PC-3 (cell line): ENCODE measurements at regions not wholly inside any gene's neighbourhood (a gene's known extent, or its start where the extent isn't known, plus 50 kb on each side); places are given as distances from the start of the nearest gene placed in this dataset.

Source experiments
- EZH2 ChIP-seq: fragments of 300-600 bp; sonication (generic); IDR thresholded peaks from one replicate; pipeline ENCODE4 v1.6.1; 2017; ENCODE audit warnings: antibody characterized with exemption, mild to moderate bottlenecking, low read length; ENCODE audit not compliant: unreplicated experiment
- TF ChIP-seq, protein P1 (sequence below): fragments of 300-600 bp; sonication (generic); conservative IDR thresholded peaks from 2 replicates; pipeline ENCODE4 v1.5.1; 2017; ENCODE audit warnings: antibody characterized with exemption, low read depth, mild to moderate bottlenecking, low read length

DNA sequence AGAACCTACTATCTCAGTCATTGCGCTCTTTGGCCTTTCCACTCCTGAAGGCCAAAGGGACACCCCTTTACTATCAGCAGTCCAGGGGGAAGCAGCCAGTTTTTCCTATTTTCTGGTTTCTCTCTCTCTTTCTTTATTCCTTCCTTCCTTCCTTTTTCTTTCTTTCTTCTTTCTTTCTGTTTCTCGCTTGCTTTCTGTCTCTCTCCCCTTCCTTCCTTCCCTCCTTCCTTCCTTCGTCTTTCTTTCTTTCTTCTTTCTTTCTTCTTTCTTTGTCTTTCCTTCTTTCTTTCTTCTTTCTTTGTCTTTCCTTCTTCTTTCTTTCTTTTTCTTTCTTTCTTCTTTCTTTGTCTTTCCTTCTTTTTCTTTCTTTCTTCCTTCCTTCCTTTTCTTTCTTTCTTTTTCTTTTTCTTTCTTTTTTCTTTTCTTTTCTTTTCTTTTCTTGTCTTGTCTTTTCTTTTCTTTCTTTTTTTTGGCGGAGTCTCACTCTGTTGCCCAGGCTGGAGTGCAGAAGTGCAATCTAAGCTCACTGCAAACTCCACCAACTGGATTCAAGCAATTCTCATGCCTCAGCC is 64.9 kb upstream of the OTX2 start:
- TF ChIP-seq, protein P1, sequence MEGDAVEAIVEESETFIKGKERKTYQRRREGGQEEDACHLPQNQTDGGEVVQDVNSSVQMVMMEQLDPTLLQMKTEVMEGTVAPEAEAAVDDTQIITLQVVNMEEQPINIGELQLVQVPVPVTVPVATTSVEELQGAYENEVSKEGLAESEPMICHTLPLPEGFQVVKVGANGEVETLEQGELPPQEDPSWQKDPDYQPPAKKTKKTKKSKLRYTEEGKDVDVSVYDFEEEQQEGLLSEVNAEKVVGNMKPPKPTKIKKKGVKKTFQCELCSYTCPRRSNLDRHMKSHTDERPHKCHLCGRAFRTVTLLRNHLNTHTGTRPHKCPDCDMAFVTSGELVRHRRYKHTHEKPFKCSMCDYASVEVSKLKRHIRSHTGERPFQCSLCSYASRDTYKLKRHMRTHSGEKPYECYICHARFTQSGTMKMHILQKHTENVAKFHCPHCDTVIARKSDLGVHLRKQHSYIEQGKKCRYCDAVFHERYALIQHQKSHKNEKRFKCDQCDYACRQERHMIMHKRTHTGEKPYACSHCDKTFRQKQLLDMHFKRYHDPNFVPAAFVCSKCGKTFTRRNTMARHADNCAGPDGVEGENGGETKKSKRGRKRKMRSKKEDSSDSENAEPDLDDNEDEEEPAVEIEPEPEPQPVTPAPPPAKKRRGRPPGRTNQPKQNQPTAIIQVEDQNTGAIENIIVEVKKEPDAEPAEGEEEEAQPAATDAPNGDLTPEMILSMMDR, result no peak
- no peak for TF ChIP-seq EZH2
